Stimulated activated effector memory CD8-positive, alpha-beta T cell treated with anti-CD3 and anti-CD28 coated beads, Interleukin-12 subunit alpha, Interleukin-12 subunit beta, amount 100 ng/mL, for 72 hours (primary cell): ENCODE measurements at regions not wholly inside any gene's neighbourhood (a gene's known extent, or its start where the extent isn't known, plus 50 kb on each side); places are given as distances from the start of the nearest gene placed in this dataset.
"Not testable (repeated sequence)": the region's sequence is repeated elsewhere in the genome, so short reads cannot be mapped to it uniquely, and the experiment has no call there.

Experiments
- ATAC-seq: fragments of 150-1000 bp; cut with Tn5 transposase; 2 replicates; pipeline ENCODE4 v1.10.0; 2021
- DNase-seq, 2 donors: peaks; one replicate each; pipeline ENCODE4 v3.0.0; 2021 to 2022; ENCODE audit warnings: low spot score in 2 of 2
- H3K27ac Mint-ChIP-seq: one replicate; pipeline ENCODE4 v1.8.0; 2022; ENCODE audit warnings: mild to moderate bottlenecking, mixed read lengths
- H3K36me3 Mint-ChIP-seq: one replicate; pipeline ENCODE4 v1.8.0; 2022; ENCODE audit warnings: mild to moderate bottlenecking, mixed read lengths
- H3K4me1 Mint-ChIP-seq: one replicate; pipeline ENCODE4 v1.8.0; 2022; ENCODE audit warnings: mixed read lengths
- H3K4me3 Mint-ChIP-seq: one replicate; pipeline ENCODE4 v1.8.0; 2022; ENCODE audit warnings: mild to moderate bottlenecking, mixed read lengths
- H3K9me3 Mint-ChIP-seq: one replicate; pipeline ENCODE4 v1.8.0; 2022; ENCODE audit warnings: mixed read lengths

- Mint-ChIP-seq H3K9me3 (peaks cover 6% of the 10 kb centered on the region), H3K27ac (no peak overlapping the region), H3K36me3 (no peaks in the 10 kb centered on the region), H3K4me3 (no peak overlapping the region), H3K4me1 (no peaks in the 10 kb centered on the region)
- DNase-seq (no peak), ATAC-seq (no peak)
These were observed 304.6 kb upstream of the ZEB2 start for GRCh38 chr2:144824306-144825080.

GRCh38 chr2:144822966-144823365, 303.0 kb upstream of the ZEB2 start:
- DNase-seq (no peak), ATAC-seq (no peak)
- peaks cover 6% of the 10 kb centered on the region for H3K9me3 Mint-ChIP-seq
- no peak overlapping the region for H3K27ac Mint-ChIP-seq
- no peaks in the 10 kb centered on the region for H3K4me1 Mint-ChIP-seq
- no peaks in the 10 kb centered on the region for H3K36me3 Mint-ChIP-seq
- no peak overlapping the region for H3K4me3 Mint-ChIP-seq

- no peaks in the 10 kb centered on the region for H3K36me3 Mint-ChIP-seq
- ATAC-seq (no peak), DNase-seq (no peak)
- H3K4me1 Mint-ChIP-seq: no peaks in the 10 kb centered on the region
- no peak overlapping the region for H3K4me3 Mint-ChIP-seq
- no peaks in the 10 kb centered on the region for H3K9me3 Mint-ChIP-seq
- no peak overlapping the region for H3K27ac Mint-ChIP-seq
These were observed 292.4 kb upstream of the ZEB2 start for GRCh38 chr2:144812288-144812687.

- no peak overlapping the region for H3K4me3 Mint-ChIP-seq
- no peaks in the 10 kb centered on the region for H3K36me3 Mint-ChIP-seq
- no peaks in the 10 kb centered on the region for H3K4me1 Mint-ChIP-seq
- H3K27ac Mint-ChIP-seq: no peak overlapping the region
- no peaks in the 10 kb centered on the region for H3K9me3 Mint-ChIP-seq
- ATAC-seq (no peak), DNase-seq (no peak)
These were observed 281.8 kb upstream of the ZEB2 start for GRCh38 chr2:144801766-144802165.

GRCh38 chr2:144801325-144801724, 281.4 kb upstream of the ZEB2 start:
- ATAC-seq (no peak), DNase-seq (no peak)
- H3K9me3 Mint-ChIP-seq: no peaks in the 10 kb centered on the region

GRCh38 chr2:144798989-144799388, 279.1 kb upstream of the ZEB2 start:
- no peak overlapping the region for H3K4me3 Mint-ChIP-seq
- ATAC-seq (no peak), DNase-seq (no peak)
- H3K4me1 Mint-ChIP-seq: no peaks in the 10 kb centered on the region
- no peaks in the 10 kb centered on the region for H3K36me3 Mint-ChIP-seq
- H3K9me3 Mint-ChIP-seq: no peaks in the 10 kb centered on the region
- H3K27ac Mint-ChIP-seq: no peak overlapping the region

More at GRCh38 chr2:144801325-144801724, 281.4 kb upstream of the ZEB2 start:
- no peaks in the 10 kb centered on the region for H3K4me1 Mint-ChIP-seq
- no peak overlapping the region for H3K4me3 Mint-ChIP-seq
- no peak overlapping the region for H3K27ac Mint-ChIP-seq
- H3K36me3 Mint-ChIP-seq: no peaks in the 10 kb centered on the region

- no peak for ATAC-seq
- Mint-ChIP-seq H3K4me1 (no peaks in the 10 kb centered on the region), H3K9me3 (no peaks in the 10 kb centered on the region), H3K4me3 (no peak overlapping the region), H3K27ac (no peak overlapping the region), H3K36me3 (no peaks in the 10 kb centered on the region)
- DNase-seq: no peak
These were observed 278.1 kb upstream of the ZEB2 start for GRCh38 chr2:144798034-144798433.

- H3K27ac Mint-ChIP-seq: no peak overlapping the region
- no peaks in the 10 kb centered on the region for H3K36me3 Mint-ChIP-seq
- DNase-seq (no peak), ATAC-seq (no peak)
- no peak overlapping the region for H3K4me3 Mint-ChIP-seq
- H3K4me1 Mint-ChIP-seq: no peaks in the 10 kb centered on the region
- no peaks in the 10 kb centered on the region for H3K9me3 Mint-ChIP-seq
These were observed 277.0 kb upstream of the ZEB2 start for GRCh38 chr2:144796936-144797335.

- Mint-ChIP-seq H3K4me3 (no peak overlapping the region), H3K36me3 (no peaks in the 10 kb centered on the region), H3K27ac (no peak overlapping the region), H3K4me1 (no peaks in the 10 kb centered on the region), H3K9me3 (no peaks in the 10 kb centered on the region)
- ATAC-seq (no peak), DNase-seq (no peak)
These were observed 276.2 kb upstream of the ZEB2 start for GRCh38 chr2:144796164-144796563.

- H3K36me3 Mint-ChIP-seq: no peaks in the 10 kb centered on the region
- DNase-seq: no peak
- no peak for ATAC-seq
- no peaks in the 10 kb centered on the region for H3K9me3 Mint-ChIP-seq
- no peak overlapping the region for H3K4me3 Mint-ChIP-seq
- H3K27ac Mint-ChIP-seq: no peak overlapping the region
- no peaks in the 10 kb centered on the region for H3K4me1 Mint-ChIP-seq
These were observed 265.3 kb upstream of the ZEB2 start for GRCh38 chr2:144785253-144785652.

GRCh38 chr2:144780983-144781382, 261.1 kb upstream of the ZEB2 start:
- Mint-ChIP-seq H3K27ac (no peak overlapping the region), H3K9me3 (no peaks in the 10 kb centered on the region)
- no peak for DNase-seq

GRCh38 chr2:144776766-144777165, 256.8 kb upstream of the ZEB2 start:
- ATAC-seq: no peak
- no peak overlapping the region for H3K4me3 Mint-ChIP-seq
- no peaks in the 10 kb centered on the region for H3K4me1 Mint-ChIP-seq
- H3K9me3 Mint-ChIP-seq: no peaks in the 10 kb centered on the region
- no peak overlapping the region for H3K27ac Mint-ChIP-seq
- DNase-seq: no peak
- H3K36me3 Mint-ChIP-seq: no peaks in the 10 kb centered on the region

More at GRCh38 chr2:144780983-144781382, 261.1 kb upstream of the ZEB2 start:
- no peaks in the 10 kb centered on the region for H3K36me3 Mint-ChIP-seq
- no peaks in the 10 kb centered on the region for H3K4me1 Mint-ChIP-seq
- no peak for ATAC-seq
- no peak overlapping the region for H3K4me3 Mint-ChIP-seq

GRCh38 chr2:144774809-144775208, 254.9 kb upstream of the ZEB2 start:
- no peak for DNase-seq
- Mint-ChIP-seq H3K36me3 (no peaks in the 10 kb centered on the region), H3K9me3 (no peaks in the 10 kb centered on the region), H3K4me3 (no peak overlapping the region), H3K27ac (no peak overlapping the region), H3K4me1 (no peaks in the 10 kb centered on the region)
- no peak for ATAC-seq

GRCh38 chr2:144771348-144771747, 251.4 kb upstream of the ZEB2 start:
- no peak for ATAC-seq
- Mint-ChIP-seq H3K9me3 (no peaks in the 10 kb centered on the region), H3K4me1 (no peaks in the 10 kb centered on the region), H3K4me3 (no peak overlapping the region), H3K36me3 (no peaks in the 10 kb centered on the region), H3K27ac (no peak overlapping the region)
- DNase-seq: no peak

- H3K27ac Mint-ChIP-seq: no peak overlapping the region
- no peaks in the 10 kb centered on the region for H3K9me3 Mint-ChIP-seq
- DNase-seq (no peak), ATAC-seq (no peak)
- H3K4me1 Mint-ChIP-seq: no peaks in the 10 kb centered on the region
- no peaks in the 10 kb centered on the region for H3K36me3 Mint-ChIP-seq
- H3K4me3 Mint-ChIP-seq: no peak overlapping the region
These were observed 250.8 kb upstream of the ZEB2 start for GRCh38 chr2:144770616-144771230.

- H3K36me3 Mint-ChIP-seq, H3K9me3 Mint-ChIP-seq, H3K27ac Mint-ChIP-seq, H3K4me3 Mint-ChIP-seq, H3K4me1 Mint-ChIP-seq, ATAC-seq, DNase-seq: not testable (repeated sequence)
These were observed 241.0 kb upstream of the ZEB2 start for GRCh38 chr2:144760939-144761338.
